HFF-Myc (cell line): ENCODE measurements at regions not wholly inside any gene's neighbourhood (a gene's known extent, or its start where the extent isn't known, plus 50 kb on each side); places are given as distances from the start of the nearest gene placed in this dataset.

ENCODE experiments used
- DNase-seq: peaks from one replicate; pipeline ENCODE4 v3.0.0-alpha.2; 2011; ENCODE audit warnings: low read depth; ENCODE audit errors: extremely low read depth
- H3K4me3 ChIP-seq: replicated peaks from 2 replicates; pipeline ENCODE4 v1.5.1; 2011; ENCODE audit warnings: low read depth, mild to moderate bottlenecking, control low read depth, low read length
- CTCF ChIP-seq: IDR thresholded peaks from 2 replicates; pipeline ENCODE4 v1.5.1; 2012; ENCODE audit warnings: mild to moderate bottlenecking, low read depth, low read length, control low read depth; ENCODE audit errors: missing control alignments

DNA sequence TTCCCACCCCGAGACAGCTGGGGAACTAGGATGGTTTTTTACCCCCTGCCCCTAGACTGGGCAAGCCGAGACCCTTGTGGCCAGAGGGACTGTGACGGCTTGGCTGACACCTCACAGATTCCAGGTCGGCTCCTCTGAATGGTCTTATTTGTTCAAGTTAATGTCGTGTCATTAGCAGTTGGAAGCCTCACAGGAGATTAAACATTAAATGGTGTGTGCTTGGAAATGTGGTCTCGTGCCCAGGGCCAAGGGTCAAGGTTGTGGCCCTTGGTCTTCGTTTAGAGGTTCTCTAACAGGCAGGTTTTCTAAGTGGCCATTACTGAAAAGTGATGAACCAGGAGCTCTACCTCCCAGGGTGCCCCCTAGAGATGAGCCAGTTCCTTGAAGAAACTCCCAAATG, 61.2 kb upstream of the RXRA start:
- DNase-seq, result no peak
- H3K4me3 ChIP-seq, result no peak overlapping the region
- TF ChIP-seq CTCF, result no peak

GRCh38 chr9:134266418-134266817, 59.8 kb upstream of the RXRA start:
- DNase-seq, result no peak
- H3K4me3 ChIP-seq, result no peak overlapping the region
- no peak for TF ChIP-seq CTCF

DNA sequence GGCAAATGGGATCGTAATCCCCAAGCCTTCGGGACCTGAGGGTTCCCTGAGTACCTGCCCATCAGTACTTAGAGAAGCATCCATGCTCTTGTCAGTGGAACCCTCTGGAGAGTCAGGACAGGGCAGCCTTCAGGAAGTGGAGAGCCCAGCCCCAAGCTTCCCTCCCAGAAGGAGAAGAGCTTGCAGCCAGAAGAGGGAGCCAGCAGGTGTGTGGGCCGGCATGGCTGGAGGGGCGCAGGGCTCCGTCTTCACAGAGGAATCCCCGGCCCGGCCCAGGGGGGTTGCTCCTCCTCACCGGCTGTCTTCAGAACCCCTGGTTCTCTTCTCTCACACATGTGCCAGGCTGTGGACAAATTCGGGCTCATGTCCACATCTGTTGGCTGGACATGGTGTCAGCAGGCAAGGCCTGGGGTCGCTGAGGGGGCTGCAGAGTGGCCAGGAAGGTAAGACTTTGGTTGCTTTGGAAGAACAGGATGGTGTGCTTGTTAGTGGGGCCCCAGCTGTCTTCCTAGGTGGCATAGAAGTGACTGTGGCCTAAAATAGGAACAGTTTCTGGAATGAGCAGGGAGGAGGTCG, 58.9 kb upstream of the RXRA start:
- no peak for TF ChIP-seq CTCF
- no peak for DNase-seq
- no peak overlapping the region for H3K4me3 ChIP-seq

DNA sequence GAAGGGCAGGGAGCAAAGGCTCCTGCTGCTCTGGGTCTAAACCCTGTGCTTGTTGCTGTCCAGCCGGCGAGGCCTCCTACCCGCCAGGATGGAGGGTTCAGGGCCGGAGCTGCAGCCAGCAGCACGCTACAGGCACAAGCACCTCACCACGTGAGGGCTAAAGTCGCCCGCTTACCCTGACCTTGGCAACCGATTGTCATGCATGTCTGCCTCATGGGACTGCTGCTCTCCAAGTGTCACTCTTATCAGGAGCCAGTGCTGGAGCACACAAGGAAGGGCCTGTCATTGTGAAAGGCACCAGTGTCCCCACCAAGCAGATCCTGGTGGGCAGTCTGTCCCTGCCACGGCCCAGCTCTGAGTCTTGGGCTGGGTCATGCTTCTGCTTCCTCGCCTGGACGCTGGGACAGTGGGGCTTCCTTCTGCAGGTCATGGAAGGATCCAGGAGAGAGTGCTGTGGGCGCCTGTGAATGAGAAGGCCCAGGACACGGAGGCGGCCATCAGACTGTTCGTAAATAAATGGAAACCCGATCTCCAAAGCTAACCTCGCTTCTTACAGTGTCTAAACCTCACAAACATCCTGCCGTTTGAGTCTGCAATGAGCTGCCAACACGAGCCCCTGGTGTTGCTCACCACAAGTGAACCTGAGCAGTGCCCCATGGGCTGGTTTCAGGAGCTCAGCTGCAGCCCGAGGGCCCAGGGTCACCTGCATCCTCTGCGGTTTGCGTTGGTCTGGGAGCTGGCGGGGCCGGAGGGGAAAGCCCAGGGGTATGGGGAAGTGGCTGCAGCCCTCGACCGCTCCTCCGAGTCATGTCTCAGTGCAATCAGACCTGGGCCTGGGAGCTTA, 58.2 kb upstream of the RXRA start:
- H3K4me3 ChIP-seq, result no peak overlapping the region
- DNase-seq, result no peak
- no peak for TF ChIP-seq CTCF

- no peak overlapping the region for H3K4me3 ChIP-seq
- DNase-seq, result no peak
- TF ChIP-seq CTCF, result no peak
These were observed 57.5 kb upstream of the RXRA start for GRCh38 chr9:134268747-134269146.

DNA sequence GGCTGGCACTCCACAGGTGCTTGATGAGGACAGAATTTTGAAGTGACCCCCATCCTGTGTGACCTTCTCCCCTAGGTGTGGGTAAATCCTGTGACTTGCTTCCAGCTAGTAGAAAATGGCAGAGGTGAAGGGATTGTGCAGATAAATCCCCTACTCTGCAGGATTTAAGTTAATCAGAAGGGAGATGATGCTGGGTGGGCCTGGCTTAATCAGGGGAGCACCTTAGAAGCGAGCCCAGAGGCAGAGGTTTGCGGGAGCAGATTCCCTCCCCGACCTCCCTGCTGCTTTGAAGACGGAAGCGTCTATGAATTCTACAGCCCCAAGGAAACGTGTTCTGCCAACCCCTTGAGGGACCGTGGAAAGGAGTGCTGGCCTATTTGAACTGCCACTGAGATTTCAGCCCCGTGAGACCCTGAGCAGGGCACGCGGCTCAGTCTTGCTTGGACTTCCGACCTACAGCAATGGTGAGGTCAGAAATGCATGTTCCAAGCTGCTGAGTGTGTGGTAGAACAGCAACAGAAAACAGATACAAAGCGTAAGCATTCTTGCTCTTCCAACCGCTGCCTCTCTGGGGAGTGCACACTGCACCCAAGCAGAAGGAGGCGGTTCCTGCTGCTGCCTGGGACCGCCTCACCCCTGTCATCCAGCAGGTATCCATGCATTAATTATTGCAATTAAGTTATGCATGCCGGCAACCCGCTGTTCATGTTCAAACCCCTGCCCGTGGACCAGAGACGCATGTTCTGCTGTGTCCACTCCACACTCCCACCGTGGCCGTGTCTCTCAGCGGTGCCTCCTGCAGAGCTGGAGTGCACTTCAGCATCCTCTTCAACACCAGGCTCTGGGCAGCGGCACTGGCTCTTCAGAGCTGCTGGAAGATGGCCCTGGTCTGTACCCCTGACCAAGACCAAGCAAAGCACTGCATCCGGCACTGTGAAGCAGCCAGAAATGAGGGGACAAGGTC, 54.6 kb upstream of the RXRA start:
- no peak for TF ChIP-seq CTCF
- DNase-seq, result no peak
- no peak overlapping the region for H3K4me3 ChIP-seq
